ENCODE measurements at regions not wholly inside any gene's neighbourhood (a gene's known extent, or its start where the extent isn't known, plus 50 kb on each side); places are given as distances from the start of the nearest gene placed in this dataset.

GRCh38 chr15:95303713-95304112 is 1026.8 kb upstream of the NR2F2 start:
- no peak overlapping the region for H4K5ac ChIP-seq (ENCODE audit: insufficient read length, low read depth, low read length)

More at GRCh38 chr15:95303713-95304112, 1026.8 kb upstream of the NR2F2 start:
- Histone ChIP-seq H2BK5ac (ENCODE audit: low read depth, low read length) (no peak overlapping the region), H3K23me2 (ENCODE audit: low read depth, low read length) (no peaks in the 10 kb centered on the region), H3K9ac (replicated peaks in 1 of 4; ENCODE audit: extremely low read depth in 1 of 4, low read depth in 3 of 4, low read length in 3 of 4) (no peak overlapping the region), H2AFZ (ENCODE audit: low read length) (no peak overlapping the region), H3K4ac (replicated peaks; ENCODE audit: insufficient read length, low read depth, low read length) (no peak overlapping the region), H3K56ac (replicated peaks; ENCODE audit: insufficient read length, low read depth, low read length) (no peak overlapping the region), H4K8ac (ENCODE audit: extremely low read depth, insufficient read depth, low read length) (no peak overlapping the region), H2AK5ac (ENCODE audit: low read depth, low read length) (no peak overlapping the region), H3K4me3 (ENCODE audit: extremely low read depth in 1 of 4, insufficient read depth in 2 of 4, low read depth in 3 of 4, low read length in 4 of 4) (no peak overlapping the region), H3K4me1 (replicated peaks in 1 of 4; ENCODE audit: control insufficient read depth in 3 of 4, insufficient read depth in 4 of 4, low read length in 3 of 4) (no peaks in the 10 kb centered on the region), H3K79me2 (ENCODE audit: control insufficient read depth in 1 of 2, insufficient read depth in 2 of 2, low read length in 2 of 2) (no peaks in the 10 kb centered on the region), H3K79me1 (ENCODE audit: low read depth, low read length) (no peaks in the 10 kb centered on the region), H3K18ac (ENCODE audit: extremely low read depth, low read length) (no peak overlapping the region), H4K91ac (replicated peaks; ENCODE audit: insufficient read length, low read length) (no peak overlapping the region), H3K14ac (ENCODE audit: insufficient read length) (no peak overlapping the region), H2BK12ac (ENCODE audit: low read depth, low read length) (no peak overlapping the region), H2BK15ac (ENCODE audit: low read length) (no peak overlapping the region), H3K36me3 (ENCODE audit: control insufficient read depth in 2 of 4, insufficient read depth in 4 of 4, low read length in 3 of 4) (no peaks in the 10 kb centered on the region), H3K9me3 (ENCODE audit: insufficient read depth in 2 of 2, low read depth in 1 of 2, low read length in 1 of 2) (no peaks in the 10 kb centered on the region), H4K20me1 (replicated peaks in 1 of 2; ENCODE audit: control insufficient read depth in 1 of 2, insufficient read depth in 2 of 2, low read length in 2 of 2) (no peaks in the 10 kb centered on the region), H2BK20ac (ENCODE audit: low read length) (no peak overlapping the region), H3K27me3 (replicated peaks in 1 of 4; ENCODE audit: control insufficient read depth in 3 of 4, extremely low read depth in 1 of 4, insufficient read depth in 3 of 4, low read length in 3 of 4) (no peaks in the 10 kb centered on the region), H3K23ac (ENCODE audit: insufficient read length) (no peak overlapping the region), H3K4me2 (ENCODE audit: insufficient read depth in 1 of 2, low read depth in 2 of 2, low read length in 2 of 2) (no peak overlapping the region), H2BK120ac (replicated peaks; ENCODE audit: low read depth, low read length) (no peak overlapping the region), H3K27ac (ENCODE audit: low read depth, low read length) (no peak overlapping the region)
- no peak for TF ChIP-seq RNF2 (IDR thresholded peaks at IDR 0.05; ENCODE audit: borderline replicate concordance, low read depth, low read length, missing control alignments, poor library complexity, severe bottlenecking)
- TF ChIP-seq RFX5 (IDR thresholded peaks at IDR 0.05; ENCODE audit: borderline replicate concordance, low read depth, low read length): no peak
- no peak for TF ChIP-seq GTF2F1 (IDR thresholded peaks at IDR 0.05; ENCODE audit: borderline replicate concordance, low read depth, low read length)
- no peak for TF ChIP-seq TCF12 (IDR thresholded peaks at IDR 0.05; ENCODE audit: low read depth, low read length)
- no peak for TF ChIP-seq CTCF (IDR thresholded peaks at IDR 0.05; ENCODE audit: control extremely low read depth in 1 of 3, insufficient read depth in 1 of 3, low read depth in 1 of 3, low read length in 3 of 3)
- TF ChIP-seq CHD1 (IDR thresholded peaks at IDR 0.05; ENCODE audit: low read depth, low read length): no peak
- no peak for TF ChIP-seq BCL11A (IDR thresholded peaks at IDR 0.05; ENCODE audit: low read depth in 2 of 2, low read length in 2 of 2)
- no peak for TF ChIP-seq PHF8 (conservative IDR thresholded peaks at IDR 0.05; ENCODE audit: low read depth, low read length)
- TF ChIP-seq NANOG (IDR thresholded peaks at IDR 0.05; ENCODE audit: insufficient read depth, low read depth, low read length, poor library complexity, severe bottlenecking): no peak
- no peak for TF ChIP-seq NRF1 (IDR thresholded peaks at IDR 0.05; ENCODE audit: low read depth, low read length)
- no peak for TF ChIP-seq ZNF274 (IDR thresholded peaks at IDR 0.05; ENCODE audit: borderline replicate concordance, extremely low read depth, low read length)
- WGBS, 2 experiments (ENCODE audit: extremely low coverage in 1 of 2, insufficient coverage in 1 of 2, insufficient read length in 1 of 2, insufficient replicate concordance in 2 of 2, low coverage in 1 of 2, low lambda C conversion rate in 2 of 2, missing lambda C conversion rate in 1 of 2): 94% methylated on average over 4 of the region's 4 CpGs; no CpG with 5 or more reads in 1 of the 2 experiments
- ChIA-PET CTCF (ENCODE audit: partially characterized antibody) (interaction anchor here (1.1 to 1.9 kb wide), 5 partner anchors 11 to 279 kb away, joined by 3 to 8 read pairs (median 4); no protein-coding TSS in a partner anchor), POLR2A (ENCODE audit: partially characterized antibody) (no interaction called here)
- no peak for FAIRE-seq
- no peak for DNase-seq (ENCODE audit: low read depth in 1 of 2, low spot score in 2 of 2)

All from H1 (cell line).